GM18502 (cell line): ENCODE measurements at regions not wholly inside any gene's neighbourhood (a gene's known extent, or its start where the extent isn't known, plus 50 kb on each side); places are given as distances from the start of the nearest gene placed in this dataset.
A peak's percentile ranks its signal among the peaks of the same experiment; 100 is the strongest.
"Not testable (repeated sequence)": the region's sequence is repeated elsewhere in the genome, so short reads cannot be mapped to it uniquely, and the experiment has no call there.

Experiments used
- ATAC-seq: cut with Tn5 transposase; IDR thresholded peaks from one replicate; pipeline ENCODE4 v1.9.1; 2021; ENCODE audit warnings: mild to moderate bottlenecking; ENCODE audit not compliant: unreplicated experiment, poor library complexity

GRCh38 chr5:53733853-53734252 lies 173.4 kb downstream of the NDUFS4 start:
- ATAC-seq = no peak

DNA sequence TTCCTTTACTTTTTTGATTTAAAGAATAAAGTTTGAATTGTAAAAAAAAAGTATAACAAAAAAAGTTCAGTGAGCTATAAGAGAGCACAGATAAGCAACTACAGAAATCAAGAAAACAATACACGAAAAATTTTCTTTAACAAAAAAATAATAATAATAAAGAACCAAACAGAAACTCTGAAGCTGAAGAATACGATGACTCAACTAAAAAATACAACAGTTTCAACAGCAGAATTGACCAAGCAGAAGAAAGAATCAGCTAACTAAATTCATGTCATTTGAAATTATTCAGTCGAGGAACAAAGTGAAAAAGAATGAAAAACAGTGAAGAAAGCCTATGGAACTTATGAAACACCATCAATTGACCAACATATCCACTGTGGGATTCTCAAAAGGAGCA lies 177.7 kb downstream of the NDUFS4 start:
- no peak for ATAC-seq

DNA sequence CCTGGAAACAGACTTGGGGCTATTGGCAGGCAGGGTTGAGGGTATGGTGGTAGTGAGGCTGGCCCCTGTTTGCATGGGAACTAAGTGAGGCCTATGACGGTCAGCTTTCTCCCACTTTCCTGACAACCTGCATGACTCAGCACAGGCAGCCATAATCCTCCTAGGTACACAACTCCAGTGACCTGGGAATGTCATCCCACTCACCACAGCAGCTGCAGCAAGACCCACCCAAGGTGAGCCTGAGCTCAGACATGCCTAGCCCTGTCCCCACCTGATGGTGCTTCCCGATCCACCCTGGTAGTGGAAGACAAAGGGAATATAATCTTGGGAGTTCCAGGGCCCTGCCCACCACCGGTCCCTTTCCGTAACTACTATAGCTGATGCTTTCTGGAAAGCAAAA lies 178.7 kb downstream of the NDUFS4 start:
- ATAC-seq = no peak

GRCh38 chr5:53749621-53750020 lies 189.2 kb downstream of the NDUFS4 start:
- no peak for ATAC-seq

- ATAC-seq = not testable (repeated sequence)
Observed at GRCh38 chr5:53752282-53752681, 191.8 kb downstream of the NDUFS4 start.

- ATAC-seq = no peak
Observed at GRCh38 chr5:53766673-53767072, 206.2 kb downstream of the NDUFS4 start.

GRCh38 chr5:53777864-53778618 lies 217.6 kb downstream of the NDUFS4 start:
- peak; percentile 79 for ATAC-seq

GRCh38 chr5:53779541-53779981 lies 219.1 kb downstream of the NDUFS4 start:
- ATAC-seq = peak; percentile 61

- no peak for ATAC-seq
Observed at GRCh38 chr5:53782620-53783019, 222.2 kb downstream of the NDUFS4 start.

DNA sequence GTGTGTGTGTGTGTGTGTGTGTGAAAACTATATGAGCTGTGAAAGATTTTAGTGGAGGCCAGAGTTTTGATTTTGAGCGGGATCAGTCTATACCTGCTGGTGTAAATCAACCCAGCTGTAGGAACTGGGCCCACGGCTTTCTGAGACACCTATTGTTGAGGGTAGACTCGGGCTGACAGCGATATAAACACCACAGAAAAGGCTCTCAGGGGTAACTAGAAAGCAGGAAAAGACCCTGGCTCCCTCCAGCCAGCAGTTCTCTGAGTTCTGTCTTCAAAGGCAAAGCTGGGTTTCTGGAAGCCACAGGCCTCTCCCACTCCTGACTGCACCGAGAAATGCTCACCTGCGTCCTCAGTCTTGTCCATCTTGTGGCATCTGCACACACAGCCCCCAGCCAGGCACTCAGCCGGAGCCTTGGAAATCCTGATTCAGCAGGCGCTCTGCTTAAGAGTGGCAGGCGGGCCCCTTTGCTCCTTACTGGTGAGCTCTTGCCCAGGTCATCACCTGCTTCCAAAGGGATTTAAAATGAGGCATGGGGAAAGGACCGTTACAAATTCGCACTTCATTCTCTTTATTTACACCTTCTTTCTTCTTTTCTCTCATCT lies 223.3 kb downstream of the NDUFS4 start:
- ATAC-seq = no peak

DNA sequence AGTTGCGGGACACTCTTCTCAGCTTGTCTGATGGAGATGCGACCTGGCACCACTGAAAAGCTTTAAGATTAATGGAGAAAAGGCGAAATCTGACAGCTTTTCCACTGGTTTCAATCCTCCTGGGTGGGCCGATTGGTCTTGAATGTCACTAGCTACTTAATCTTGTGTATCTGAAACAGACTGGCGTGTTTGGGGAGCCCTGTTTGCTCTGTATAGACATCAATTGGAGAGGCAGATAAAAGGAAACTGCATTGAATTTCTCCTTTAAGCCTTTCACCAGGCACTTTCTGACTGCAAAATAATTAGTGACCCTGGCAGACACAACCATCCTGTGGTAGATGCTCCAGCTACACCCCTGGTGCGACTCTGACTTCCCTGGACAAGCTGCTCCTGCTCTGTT lies 224.2 kb downstream of the NDUFS4 start:
- no peak for ATAC-seq

DNA sequence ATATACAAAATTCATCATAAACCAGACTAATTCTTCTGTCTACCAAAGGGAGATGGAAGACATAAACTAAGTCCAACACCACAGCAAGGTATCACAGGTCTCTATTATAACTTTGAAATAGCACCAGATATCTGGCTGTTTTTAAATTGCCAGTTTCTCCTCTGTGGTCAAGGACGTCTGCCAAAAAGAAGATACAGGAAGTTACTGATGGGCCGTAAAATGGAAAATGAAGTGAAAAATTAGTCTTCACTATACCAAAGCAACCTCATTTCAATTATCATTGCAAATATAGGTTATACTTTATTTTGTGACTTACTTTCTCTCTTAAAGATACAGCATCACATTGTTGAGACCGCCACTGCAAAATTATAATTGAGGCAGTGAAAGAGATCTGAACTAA lies 225.5 kb downstream of the NDUFS4 start:
- ATAC-seq = no peak

DNA sequence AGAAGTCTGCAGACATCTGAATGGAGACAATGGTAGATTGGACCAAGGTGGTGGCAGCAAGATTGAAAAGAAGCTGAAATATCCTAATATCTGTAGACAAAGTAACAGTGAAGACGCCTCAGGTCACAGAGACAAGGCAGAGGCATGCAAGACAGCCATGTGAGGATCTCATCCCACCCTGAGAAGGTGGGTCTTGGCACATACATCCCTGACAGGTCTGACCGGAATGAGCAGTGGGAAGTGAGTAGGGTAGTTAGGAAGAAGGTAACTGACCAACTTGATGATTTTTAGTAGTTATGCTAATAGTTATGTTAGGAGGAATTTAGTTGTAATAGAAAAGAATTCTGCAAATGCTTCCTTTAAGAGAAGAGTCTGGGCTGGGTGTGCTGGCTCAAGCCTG lies 229.6 kb downstream of the NDUFS4 start:
- no peak for ATAC-seq

- ATAC-seq = no peak
Observed at GRCh38 chr5:53792338-53792737, 231.9 kb downstream of the NDUFS4 start.

- not testable (repeated sequence) for ATAC-seq
Observed at GRCh38 chr5:53799644-53800043, 239.2 kb downstream of the NDUFS4 start.

GRCh38 chr5:53808392-53808791 lies 248.0 kb downstream of the NDUFS4 start:
- not testable (repeated sequence) for ATAC-seq

DNA sequence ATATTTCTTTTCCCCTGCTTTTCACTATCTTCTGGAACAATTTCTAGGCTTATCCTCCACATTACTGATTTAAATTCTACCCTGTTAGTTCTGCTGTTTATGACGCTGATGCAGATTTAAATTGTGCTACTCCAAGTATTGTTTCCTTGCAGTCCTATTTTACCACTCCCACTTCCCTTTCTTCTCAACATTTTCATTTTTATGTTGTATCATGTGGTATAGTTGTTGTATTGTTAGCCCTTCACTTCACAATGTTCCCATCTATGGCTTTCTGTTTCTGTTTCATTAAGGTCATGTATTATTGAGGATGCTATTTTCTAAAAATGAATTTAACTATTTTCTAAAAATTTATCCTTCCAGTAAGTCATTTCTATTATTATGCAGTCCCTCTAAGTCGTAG lies 254.4 kb downstream of the NDUFS4 start:
- no peak for ATAC-seq

DNA sequence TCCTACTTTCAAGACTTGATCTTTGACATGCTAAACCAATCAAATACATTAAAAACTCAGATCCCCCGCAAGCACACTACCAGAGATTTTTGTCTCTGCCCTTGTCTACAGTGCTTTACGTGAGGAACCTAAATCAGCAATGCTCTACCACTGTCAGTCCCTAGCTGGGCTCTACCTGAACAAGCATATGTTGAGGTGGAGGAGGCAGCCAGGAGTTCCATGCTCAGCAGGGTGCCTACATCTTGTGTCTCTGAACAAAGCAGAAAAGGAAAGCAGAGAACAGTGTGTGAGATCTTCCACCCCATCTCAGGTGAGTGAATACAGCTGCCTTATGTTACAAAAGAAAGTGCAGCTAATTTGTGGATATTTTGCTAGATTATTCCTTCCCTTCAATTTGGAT lies 255.0 kb downstream of the NDUFS4 start:
- no peak for ATAC-seq

- no peak for ATAC-seq
Observed at GRCh38 chr5:53817183-53817582, 256.7 kb downstream of the NDUFS4 start.

DNA sequence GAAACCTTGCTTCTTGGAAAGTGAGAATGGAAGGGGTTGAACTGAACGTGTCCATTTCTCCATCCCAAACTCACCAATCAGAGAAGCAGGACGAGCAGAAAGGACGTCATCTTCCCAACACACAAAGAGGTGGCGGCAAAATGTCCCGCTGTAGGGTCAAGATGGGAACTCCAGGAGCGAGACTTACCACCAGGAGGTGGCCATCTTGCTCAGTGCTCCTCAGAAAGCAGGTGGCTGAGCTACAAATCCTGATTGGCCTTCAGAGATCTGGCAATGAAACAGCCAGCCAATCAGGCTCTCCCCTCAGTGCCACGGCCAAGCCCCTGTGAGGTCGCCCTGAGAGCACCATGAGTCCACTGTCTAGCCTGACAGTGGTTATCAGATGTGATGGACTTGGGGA lies 259.0 kb downstream of the NDUFS4 start:
- no peak for ATAC-seq

- peak; percentile 69 for ATAC-seq
Observed at GRCh38 chr5:53820119-53820801, 259.8 kb downstream of the NDUFS4 start.
